ENCODE measurements at regions not wholly inside any gene's neighbourhood (a gene's known extent, or its start where the extent isn't known, plus 50 kb on each side); places are given as distances from the start of the nearest gene placed in this dataset.

GRCh38 chr4:165754664-165755063, 118.4 kb upstream of the TLL1 start:
- intact Hi-C loops (cut with DNase I) = no loop called here
- no peak for DNase-seq (ENCODE audit: low spot score)

GRCh38 chr4:165756836-165757235, 116.2 kb upstream of the TLL1 start:
- intact Hi-C loops (cut with DNase I) = no loop called here
- DNase-seq (ENCODE audit: low spot score) = no peak

GRCh38 chr4:165757451-165757850, 115.6 kb upstream of the TLL1 start:
- intact Hi-C loops (cut with DNase I) = no loop called here
- no peak for DNase-seq (ENCODE audit: low spot score)

- intact Hi-C loops (cut with DNase I) = no loop called here
- no peak for DNase-seq (ENCODE audit: low spot score)
Observed at GRCh38 chr4:165758086-165758485, 115.0 kb upstream of the TLL1 start.

- no peak for DNase-seq (ENCODE audit: low spot score)
Observed at GRCh38 chr4:165760182-165760581, 112.9 kb upstream of the TLL1 start.

GRCh38 chr4:165761963-165762362, 111.1 kb upstream of the TLL1 start:
- intact Hi-C loops (cut with DNase I) = no loop called here
- no peak for DNase-seq (ENCODE audit: low spot score)

More at GRCh38 chr4:165760182-165760581, 112.9 kb upstream of the TLL1 start:
- intact Hi-C loops (cut with DNase I) = no loop called here

- intact Hi-C loops (cut with DNase I) = no loop called here
- no peak for DNase-seq (ENCODE audit: low spot score)
Observed at GRCh38 chr4:165763640-165764039, 109.4 kb upstream of the TLL1 start.

GRCh38 chr4:165765053-165765452, 108.0 kb upstream of the TLL1 start:
- intact Hi-C loops (cut with DNase I) = no loop called here
- no peak for DNase-seq (ENCODE audit: low spot score)

- no peak for DNase-seq (ENCODE audit: low spot score)
- intact Hi-C loops (cut with DNase I) = no loop called here
Observed at GRCh38 chr4:165766018-165766417, 107.0 kb upstream of the TLL1 start.

- DNase-seq (ENCODE audit: low spot score) = no peak
- intact Hi-C loops (cut with DNase I) = no loop called here
Observed at GRCh38 chr4:165766976-165767375, 106.1 kb upstream of the TLL1 start.

GRCh38 chr4:165767671-165768070, 105.4 kb upstream of the TLL1 start:
- no peak for DNase-seq (ENCODE audit: low spot score)
- intact Hi-C loops (cut with DNase I) = no loop called here

- DNase-seq (ENCODE audit: low spot score) = no peak
- intact Hi-C loops (cut with DNase I) = no loop called here
Observed at GRCh38 chr4:165768281-165768680, 104.8 kb upstream of the TLL1 start.

- no peak for DNase-seq (ENCODE audit: low spot score)
- intact Hi-C loops (cut with DNase I) = no loop called here
Observed at GRCh38 chr4:165774326-165774725, 98.7 kb upstream of the TLL1 start.

GRCh38 chr4:165779950-165780670, 92.9 kb upstream of the TLL1 start:
- intact Hi-C loops (cut with DNase I) = no loop called here
- no peak for DNase-seq (ENCODE audit: low spot score)

GRCh38 chr4:165780735-165781134, 92.3 kb upstream of the TLL1 start:
- DNase-seq (ENCODE audit: low spot score) = no peak
- intact Hi-C loops (cut with DNase I) = no loop called here

- DNase-seq (ENCODE audit: low spot score) = no peak
- intact Hi-C loops (cut with DNase I) = no loop called here
Observed at GRCh38 chr4:165782623-165783022, 90.4 kb upstream of the TLL1 start.

GRCh38 chr4:165783626-165784025, 89.4 kb upstream of the TLL1 start:
- DNase-seq (ENCODE audit: low spot score) = no peak
- intact Hi-C loops (cut with DNase I) = no loop called here

- DNase-seq (ENCODE audit: low spot score) = no peak
- intact Hi-C loops (cut with DNase I) = loop anchor here (5.0 kb wide), 1 partner anchor 202 kb away; no protein-coding TSS in a partner anchor
Observed at GRCh38 chr4:165784672-165785071, 88.4 kb upstream of the TLL1 start.

GRCh38 chr4:165785337-165785736, 87.7 kb upstream of the TLL1 start:
- intact Hi-C loops (cut with DNase I) = loop anchor here (5.0 kb wide), 1 partner anchor 203 kb away; no protein-coding TSS in a partner anchor
- DNase-seq (ENCODE audit: low spot score) = no peak

GRCh38 chr4:165787516-165788274, 85.3 kb upstream of the TLL1 start:
- intact Hi-C loops (cut with DNase I) = loop anchor here (5.0 kb wide), 1 partner anchor 205 kb away; no protein-coding TSS in a partner anchor

More at GRCh38 chr4:165787516-165788274, 85.3 kb upstream of the TLL1 start:
- DNase-seq (ENCODE audit: low spot score) = no peak

Data from cardiac septum (tissue), 1 donor.